ENCODE measurements at regions not wholly inside any gene's neighbourhood (a gene's known extent, or its start where the extent isn't known, plus 50 kb on each side); places are given as distances from the start of the nearest gene placed in this dataset.

- Histone ChIP-seq H3K27ac (no peak overlapping the region), H3K27me3 (no peaks in the 10 kb centered on the region), H3K4me1 (ENCODE audit: control insufficient read depth in 1 of 2, insufficient read depth in 1 of 2, low read depth in 1 of 2, low read length in 1 of 2) (peaks cover 0 to 21% of the 10 kb centered on the region in 2 experiments), H3K36me3 (no peaks in the 10 kb centered on the region), H3K4me3 (ENCODE audit: low read depth in 1 of 2, low read length in 1 of 2) (no peak overlapping the region), H3K9me3 (no peaks in the 10 kb centered on the region)
- TF ChIP-seq, protein P1, sequence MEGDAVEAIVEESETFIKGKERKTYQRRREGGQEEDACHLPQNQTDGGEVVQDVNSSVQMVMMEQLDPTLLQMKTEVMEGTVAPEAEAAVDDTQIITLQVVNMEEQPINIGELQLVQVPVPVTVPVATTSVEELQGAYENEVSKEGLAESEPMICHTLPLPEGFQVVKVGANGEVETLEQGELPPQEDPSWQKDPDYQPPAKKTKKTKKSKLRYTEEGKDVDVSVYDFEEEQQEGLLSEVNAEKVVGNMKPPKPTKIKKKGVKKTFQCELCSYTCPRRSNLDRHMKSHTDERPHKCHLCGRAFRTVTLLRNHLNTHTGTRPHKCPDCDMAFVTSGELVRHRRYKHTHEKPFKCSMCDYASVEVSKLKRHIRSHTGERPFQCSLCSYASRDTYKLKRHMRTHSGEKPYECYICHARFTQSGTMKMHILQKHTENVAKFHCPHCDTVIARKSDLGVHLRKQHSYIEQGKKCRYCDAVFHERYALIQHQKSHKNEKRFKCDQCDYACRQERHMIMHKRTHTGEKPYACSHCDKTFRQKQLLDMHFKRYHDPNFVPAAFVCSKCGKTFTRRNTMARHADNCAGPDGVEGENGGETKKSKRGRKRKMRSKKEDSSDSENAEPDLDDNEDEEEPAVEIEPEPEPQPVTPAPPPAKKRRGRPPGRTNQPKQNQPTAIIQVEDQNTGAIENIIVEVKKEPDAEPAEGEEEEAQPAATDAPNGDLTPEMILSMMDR (IDR thresholded peaks at IDR 0.05): no peak
These were observed 178.9 kb upstream of the ARID1B start for GRCh38 chr6:156598071-156598854.

- Histone ChIP-seq H3K4me1 (ENCODE audit: control insufficient read depth in 1 of 2, insufficient read depth in 1 of 2, low read depth in 1 of 2, low read length in 1 of 2) (peaks cover 0 to 21% of the 10 kb centered on the region in 2 experiments), H3K36me3 (no peaks in the 10 kb centered on the region), H3K4me3 (ENCODE audit: low read depth in 1 of 2, low read length in 1 of 2) (no peak overlapping the region), H3K27me3 (no peaks in the 10 kb centered on the region), H3K9me3 (no peaks in the 10 kb centered on the region), H3K27ac (no peak overlapping the region)
- TF ChIP-seq, protein P1 (IDR thresholded peaks at IDR 0.05): no peak
These were observed 180.1 kb upstream of the ARID1B start for GRCh38 chr6:156597095-156597494.

DNA sequence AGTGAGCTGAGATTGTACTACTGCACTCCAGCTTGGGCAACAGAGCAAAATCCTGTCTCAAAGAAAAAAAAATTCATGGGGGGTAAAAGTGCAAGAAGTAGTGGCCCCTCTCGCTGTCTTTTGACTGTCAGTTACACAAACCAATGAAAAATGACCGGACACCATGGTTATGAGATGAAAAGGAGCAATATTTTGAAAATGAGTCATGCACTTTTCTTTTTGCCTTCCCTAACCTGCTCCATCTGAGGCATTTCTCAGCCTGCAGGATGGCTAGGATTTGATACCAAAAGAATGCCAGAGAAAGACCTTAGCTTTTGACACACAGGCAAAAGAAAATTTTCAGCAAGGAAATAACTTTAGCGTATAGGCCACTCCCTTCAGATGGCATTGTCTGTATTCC lies 181.7 kb upstream of the ARID1B start:
- no peaks in the 10 kb centered on the region for H3K36me3 ChIP-seq
- H3K4me3 ChIP-seq (ENCODE audit: low read depth in 1 of 2, low read length in 1 of 2): no peak overlapping the region
- H3K27ac ChIP-seq: no peak overlapping the region
- H3K9me3 ChIP-seq: no peaks in the 10 kb centered on the region
- TF ChIP-seq, protein P1 (IDR thresholded peaks at IDR 0.05): no peak
- H3K4me1 ChIP-seq (ENCODE audit: control insufficient read depth in 1 of 2, insufficient read depth in 1 of 2, low read depth in 1 of 2, low read length in 1 of 2): peaks cover 0 to 17% of the 10 kb centered on the region in 2 experiments
- no peaks in the 10 kb centered on the region for H3K27me3 ChIP-seq

- Histone ChIP-seq H3K4me1 (ENCODE audit: control insufficient read depth in 1 of 2, insufficient read depth in 1 of 2, low read depth in 1 of 2, low read length in 1 of 2) (peaks cover 0 to 11% of the 10 kb centered on the region in 2 experiments), H3K27ac (no peak overlapping the region), H3K27me3 (no peaks in the 10 kb centered on the region), H3K9me3 (no peaks in the 10 kb centered on the region), H3K4me3 (ENCODE audit: low read depth in 1 of 2, low read length in 1 of 2) (no peak overlapping the region), H3K36me3 (no peaks in the 10 kb centered on the region)
- TF ChIP-seq, protein P1 (IDR thresholded peaks at IDR 0.05): no peak
These were observed 183.3 kb upstream of the ARID1B start for GRCh38 chr6:156593893-156594292.

GRCh38 chr6:156593127-156593526 lies 184.1 kb upstream of the ARID1B start:
- no peaks in the 10 kb centered on the region for H3K27me3 ChIP-seq
- no peak overlapping the region for H3K27ac ChIP-seq
- TF ChIP-seq, protein P1 (IDR thresholded peaks at IDR 0.05): no peak
- no peak overlapping the region for H3K4me3 ChIP-seq (ENCODE audit: low read depth in 1 of 2, low read length in 1 of 2)
- peaks cover 0 to 4% of the 10 kb centered on the region in 2 experiments for H3K4me1 ChIP-seq (ENCODE audit: control insufficient read depth in 1 of 2, insufficient read depth in 1 of 2, low read depth in 1 of 2, low read length in 1 of 2)
- H3K36me3 ChIP-seq: no peaks in the 10 kb centered on the region
- H3K9me3 ChIP-seq: no peaks in the 10 kb centered on the region
